ENCODE measurements at regions not wholly inside any gene's neighbourhood (a gene's known extent, or its start where the extent isn't known, plus 50 kb on each side); places are given as distances from the start of the nearest gene placed in this dataset.
"Not testable (repeated sequence)": the region's sequence is repeated elsewhere in the genome, so short reads cannot be mapped to it uniquely, and the experiment has no call there.

DNA sequence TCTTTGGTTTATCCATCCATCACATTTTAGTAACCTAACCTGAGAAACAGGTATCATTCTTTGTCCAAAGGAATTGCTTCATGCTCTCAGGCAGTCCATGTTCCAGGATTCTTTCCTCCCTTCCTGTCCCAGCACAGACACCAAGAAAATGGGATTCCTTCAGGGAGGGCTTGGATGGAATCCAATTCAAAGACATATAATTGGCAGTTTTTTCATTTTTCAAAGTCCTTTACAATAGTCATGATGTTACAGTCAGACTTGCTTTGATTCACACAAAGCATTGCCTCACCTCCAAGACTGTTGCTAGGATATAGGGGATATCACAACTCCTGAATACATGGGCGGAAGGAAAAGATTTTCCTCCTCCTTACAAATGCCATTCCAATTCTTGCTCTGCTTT is 241.4 kb upstream of the ACVR2A start:
- Histone ChIP-seq H3K4me1 (ENCODE audit: control insufficient read depth, insufficient read depth, low read length) (no peaks in the 10 kb centered on the region), H3K4me3 (ENCODE audit: low read length) (no peak overlapping the region), H3K9me3 (replicated peaks; ENCODE audit: low read length) (no peaks in the 10 kb centered on the region), H3K4me2 (ENCODE audit: low read length) (no peak overlapping the region), H3K36me3 (ENCODE audit: insufficient read depth, low read length) (no peaks in the 10 kb centered on the region), H3K9ac (ENCODE audit: low read depth, low read length) (no peak overlapping the region), H3K27me3 (ENCODE audit: control insufficient read depth, insufficient read depth, low read length) (no peaks in the 10 kb centered on the region)

DNA sequence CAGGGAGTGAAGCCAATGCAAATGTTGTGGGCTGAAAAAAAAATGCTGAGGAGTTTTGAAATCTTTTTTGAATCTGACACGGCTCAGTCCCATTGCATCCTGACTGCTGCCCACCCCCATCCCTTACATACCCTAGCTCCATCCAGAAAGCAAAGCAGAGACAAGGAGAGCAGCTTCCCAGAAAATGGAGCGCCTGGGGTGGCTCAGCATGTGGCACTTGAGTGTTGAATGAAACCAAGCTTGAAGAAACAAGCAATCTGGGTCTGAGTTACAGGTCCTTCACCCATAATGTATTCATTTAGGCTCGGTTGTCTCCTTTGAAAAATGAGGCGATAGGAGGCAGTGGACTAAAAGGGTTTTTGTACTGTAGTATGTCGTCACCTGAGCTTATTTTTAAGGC is 244.2 kb upstream of the ACVR2A start:
- Histone ChIP-seq H3K4me2 (ENCODE audit: low read length) (no peak overlapping the region), H3K4me3 (ENCODE audit: low read length) (no peak overlapping the region), H3K27me3 (ENCODE audit: control insufficient read depth, insufficient read depth, low read length) (no peaks in the 10 kb centered on the region), H3K9ac (ENCODE audit: low read depth, low read length) (no peak overlapping the region), H3K36me3 (ENCODE audit: insufficient read depth, low read length) (no peaks in the 10 kb centered on the region), H3K4me1 (ENCODE audit: control insufficient read depth, insufficient read depth, low read length) (no peaks in the 10 kb centered on the region), H3K9me3 (replicated peaks; ENCODE audit: low read length) (no peaks in the 10 kb centered on the region)

DNA sequence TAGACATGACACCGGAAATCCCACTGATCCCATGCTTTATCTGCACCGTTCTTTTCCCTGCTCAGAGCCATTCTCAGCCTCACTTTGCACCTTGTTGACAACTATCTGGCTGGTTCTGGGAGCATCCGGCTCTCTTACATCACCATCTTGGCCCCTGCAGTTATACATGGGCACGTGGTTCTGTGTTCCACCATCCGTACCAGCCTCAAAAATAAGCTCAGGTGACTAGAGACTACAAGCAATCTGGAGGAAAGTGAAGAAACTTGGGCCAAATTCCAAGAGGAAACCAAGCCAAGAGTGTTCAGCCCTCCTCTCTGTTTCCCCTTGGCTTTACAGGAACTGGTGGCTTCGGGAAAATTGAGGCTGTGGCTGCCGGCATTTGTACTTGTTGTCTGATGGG is 244.6 kb upstream of the ACVR2A start:
- Histone ChIP-seq H3K9ac (ENCODE audit: low read depth, low read length) (no peak overlapping the region), H3K4me1 (ENCODE audit: control insufficient read depth, insufficient read depth, low read length) (no peaks in the 10 kb centered on the region), H3K4me2 (ENCODE audit: low read length) (no peak overlapping the region), H3K9me3 (replicated peaks; ENCODE audit: low read length) (no peaks in the 10 kb centered on the region), H3K4me3 (ENCODE audit: low read length) (no peak overlapping the region), H3K27me3 (ENCODE audit: control insufficient read depth, insufficient read depth, low read length) (no peaks in the 10 kb centered on the region), H3K36me3 (ENCODE audit: insufficient read depth, low read length) (no peaks in the 10 kb centered on the region)

DNA sequence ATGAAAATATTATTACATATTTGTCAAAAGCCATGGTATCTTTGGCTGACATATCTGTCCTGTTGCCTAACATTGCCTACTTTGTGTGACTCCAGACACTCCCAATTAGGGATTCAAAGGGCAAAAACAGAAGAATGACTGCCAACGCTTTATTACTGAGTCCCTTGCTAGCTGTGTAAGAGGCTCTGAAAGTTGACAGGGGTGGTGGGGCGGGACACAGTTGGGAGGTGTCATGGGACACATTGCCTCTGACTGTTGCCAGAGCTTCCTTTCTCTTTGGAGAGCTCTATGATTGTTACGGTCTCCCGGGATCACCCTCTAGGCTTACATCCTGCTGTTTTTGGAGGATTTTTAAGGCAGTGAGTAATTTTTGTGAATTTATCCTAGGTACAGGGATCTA is 249.6 kb upstream of the ACVR2A start:
- Histone ChIP-seq H3K27me3 (ENCODE audit: control insufficient read depth, insufficient read depth, low read length) (no peaks in the 10 kb centered on the region), H3K4me1 (ENCODE audit: control insufficient read depth, insufficient read depth, low read length) (no peaks in the 10 kb centered on the region), H3K9ac (ENCODE audit: low read depth, low read length) (no peak overlapping the region), H3K4me3 (ENCODE audit: low read length) (no peak overlapping the region), H3K4me2 (ENCODE audit: low read length) (no peak overlapping the region), H3K36me3 (ENCODE audit: insufficient read depth, low read length) (no peaks in the 10 kb centered on the region), H3K9me3 (replicated peaks; ENCODE audit: low read length) (peaks cover 4% of the 10 kb centered on the region)

DNA sequence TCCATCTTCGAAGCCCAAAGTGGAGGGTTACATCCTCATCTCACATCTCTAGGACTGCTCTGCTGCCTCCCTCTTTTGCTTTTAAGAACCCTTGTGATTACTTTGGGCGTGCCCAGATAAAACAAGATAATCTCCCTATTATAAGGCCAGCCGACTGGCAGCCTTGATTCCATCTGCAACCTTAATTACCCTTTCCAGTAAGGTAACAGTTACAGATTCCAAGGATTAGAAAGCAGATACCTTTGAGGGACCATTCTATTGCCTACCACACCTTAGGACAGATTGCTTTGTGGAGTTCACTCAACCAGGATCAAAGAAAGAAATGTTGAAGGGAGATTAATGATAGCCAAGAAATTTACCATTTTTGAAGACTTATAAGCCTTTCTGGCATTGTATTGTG is 250.8 kb upstream of the ACVR2A start:
- Histone ChIP-seq H3K4me3 (ENCODE audit: low read length) (no peak overlapping the region), H3K36me3 (ENCODE audit: insufficient read depth, low read length) (no peaks in the 10 kb centered on the region), H3K4me1 (ENCODE audit: control insufficient read depth, insufficient read depth, low read length) (no peaks in the 10 kb centered on the region), H3K4me2 (ENCODE audit: low read length) (no peak overlapping the region), H3K9me3 (replicated peaks; ENCODE audit: low read length) (peaks cover 4% of the 10 kb centered on the region), H3K9ac (ENCODE audit: low read depth, low read length) (no peak overlapping the region), H3K27me3 (ENCODE audit: control insufficient read depth, insufficient read depth, low read length) (no peaks in the 10 kb centered on the region)

DNA sequence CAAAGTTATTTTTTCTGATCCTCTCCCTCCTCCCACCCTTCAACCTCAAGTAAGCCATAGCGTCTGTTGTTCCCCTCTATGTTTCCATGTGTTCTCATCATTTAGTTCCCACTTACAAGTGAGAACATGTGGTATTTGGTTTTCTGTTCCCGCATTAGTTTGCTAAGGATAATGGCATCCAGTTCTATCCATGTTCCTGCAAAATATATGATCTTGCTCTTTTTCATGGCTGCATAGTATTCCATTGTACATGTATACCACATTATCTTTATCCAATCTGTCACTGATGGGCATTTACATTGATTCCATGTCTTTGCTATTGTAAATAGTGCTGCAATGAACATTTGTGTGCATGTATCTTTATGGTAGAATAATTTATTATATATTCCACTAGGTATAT is 252.0 kb upstream of the ACVR2A start:
- H3K9ac ChIP-seq (ENCODE audit: low read depth, low read length); H3K9me3 ChIP-seq (replicated peaks; ENCODE audit: low read length); H3K27me3 ChIP-seq (ENCODE audit: control insufficient read depth, insufficient read depth, low read length); H3K36me3 ChIP-seq (ENCODE audit: insufficient read depth, low read length); H3K4me3 ChIP-seq (ENCODE audit: low read length); H3K4me1 ChIP-seq (ENCODE audit: control insufficient read depth, insufficient read depth, low read length); H3K4me2 ChIP-seq (ENCODE audit: low read length): not testable (repeated sequence)

DNA sequence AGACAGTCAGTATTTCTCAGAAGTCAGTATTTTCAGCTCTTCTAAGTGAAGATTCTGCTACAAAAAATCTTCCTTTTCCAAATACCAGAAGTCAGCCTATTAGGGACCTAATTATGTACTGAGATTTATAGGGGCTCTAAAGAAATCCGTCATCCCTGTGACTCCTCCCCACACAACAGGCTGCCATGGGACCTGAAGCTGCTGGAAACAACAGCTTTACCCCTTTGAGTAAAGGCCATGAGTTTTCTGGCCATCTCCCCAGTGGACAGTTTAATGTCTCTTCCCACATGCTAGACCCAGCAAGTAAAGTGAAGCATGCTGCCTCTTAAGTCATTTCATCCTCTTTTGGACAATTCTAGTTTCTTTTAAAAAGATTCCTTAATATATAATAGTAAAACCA is 255.7 kb upstream of the ACVR2A start:
- H3K36me3 ChIP-seq (ENCODE audit: insufficient read depth, low read length) = no peaks in the 10 kb centered on the region
- H3K9me3 ChIP-seq (replicated peaks; ENCODE audit: low read length) = peaks cover 4% of the 10 kb centered on the region
- H3K4me1 ChIP-seq (ENCODE audit: control insufficient read depth, insufficient read depth, low read length) = no peaks in the 10 kb centered on the region
- H3K4me3 ChIP-seq (ENCODE audit: low read length) = no peak overlapping the region
- no peaks in the 10 kb centered on the region for H3K27me3 ChIP-seq (ENCODE audit: control insufficient read depth, insufficient read depth, low read length)
- H3K9ac ChIP-seq (ENCODE audit: low read depth, low read length) = no peak overlapping the region
- no peak overlapping the region for H3K4me2 ChIP-seq (ENCODE audit: low read length)

DNA sequence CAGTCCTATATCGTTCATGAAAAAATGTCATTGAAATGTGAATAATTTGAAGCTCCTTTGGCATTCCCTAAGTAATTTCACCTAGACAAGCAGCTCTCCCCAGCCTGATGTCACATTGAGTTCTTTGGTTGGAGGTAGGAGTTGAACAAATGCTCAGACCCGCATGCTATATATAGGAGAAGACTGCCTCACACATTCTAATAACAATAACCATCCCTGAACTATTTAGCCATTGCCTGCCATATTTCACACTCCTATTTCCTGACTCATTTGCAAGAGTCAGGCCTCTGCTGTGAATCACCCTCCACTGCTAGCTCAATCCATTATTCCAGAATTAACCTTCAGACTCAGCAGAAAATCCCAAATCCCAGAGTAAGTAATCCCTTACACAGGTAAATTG is 256.6 kb upstream of the ACVR2A start:
- no peak overlapping the region for H3K4me2 ChIP-seq (ENCODE audit: low read length)
- no peaks in the 10 kb centered on the region for H3K36me3 ChIP-seq (ENCODE audit: insufficient read depth, low read length)
- no peaks in the 10 kb centered on the region for H3K4me1 ChIP-seq (ENCODE audit: control insufficient read depth, insufficient read depth, low read length)
- no peak overlapping the region for H3K4me3 ChIP-seq (ENCODE audit: low read length)
- peaks cover 4% of the 10 kb centered on the region for H3K9me3 ChIP-seq (replicated peaks; ENCODE audit: low read length)
- H3K27me3 ChIP-seq (ENCODE audit: control insufficient read depth, insufficient read depth, low read length) = no peaks in the 10 kb centered on the region
- H3K9ac ChIP-seq (ENCODE audit: low read depth, low read length) = no peak overlapping the region

DNA sequence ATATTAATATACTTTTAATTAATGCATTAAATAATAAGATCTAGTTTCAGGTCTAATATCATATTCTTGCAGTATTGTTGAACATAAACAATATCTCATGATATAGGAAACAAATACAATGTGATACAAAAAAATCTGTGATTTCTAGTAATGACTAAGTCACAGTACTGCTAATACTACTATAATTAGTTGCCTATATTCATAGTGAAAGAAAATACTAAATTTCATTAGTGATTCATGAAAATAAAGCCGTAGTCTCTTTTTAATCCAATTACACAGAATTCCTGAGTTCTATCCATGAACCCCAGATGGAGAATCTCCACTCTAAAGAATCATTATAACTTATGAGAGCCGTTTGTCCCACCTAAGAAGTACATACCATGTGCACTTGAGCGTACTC is 266.3 kb upstream of the ACVR2A start:
- no peaks in the 10 kb centered on the region for H3K36me3 ChIP-seq (ENCODE audit: insufficient read depth, low read length)
- no peak overlapping the region for H3K4me3 ChIP-seq (ENCODE audit: low read length)
- no peaks in the 10 kb centered on the region for H3K4me1 ChIP-seq (ENCODE audit: control insufficient read depth, insufficient read depth, low read length)
- H3K9me3 ChIP-seq (replicated peaks; ENCODE audit: low read length) = no peaks in the 10 kb centered on the region
- H3K9ac ChIP-seq (ENCODE audit: low read depth, low read length) = no peak overlapping the region
- no peaks in the 10 kb centered on the region for H3K27me3 ChIP-seq (ENCODE audit: control insufficient read depth, insufficient read depth, low read length)
- H3K4me2 ChIP-seq (ENCODE audit: low read length) = no peak overlapping the region

DNA sequence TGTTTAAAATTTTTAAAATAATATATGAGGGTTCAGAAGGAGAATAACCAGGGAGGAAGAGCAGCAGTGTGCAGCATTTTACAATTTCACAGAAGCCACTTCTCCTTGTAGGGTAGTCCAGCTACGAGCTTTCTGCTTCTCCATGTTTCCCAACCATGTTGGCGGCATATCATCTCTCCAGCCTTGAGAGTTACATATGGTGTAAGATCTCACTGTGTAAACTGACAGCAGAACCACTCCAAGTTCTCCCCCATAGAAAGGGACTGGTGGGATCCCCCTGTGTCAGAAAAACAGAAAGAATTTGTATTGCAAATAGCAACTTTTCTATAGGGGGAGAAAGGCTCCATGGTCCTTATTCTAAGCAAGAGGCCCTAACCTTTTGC is 266.8 kb upstream of the ACVR2A start:
- H3K36me3 ChIP-seq (ENCODE audit: insufficient read depth, low read length) = no peaks in the 10 kb centered on the region
- no peak overlapping the region for H3K4me3 ChIP-seq (ENCODE audit: low read length)
- no peaks in the 10 kb centered on the region for H3K27me3 ChIP-seq (ENCODE audit: control insufficient read depth, insufficient read depth, low read length)
- H3K4me1 ChIP-seq (ENCODE audit: control insufficient read depth, insufficient read depth, low read length) = no peaks in the 10 kb centered on the region
- H3K9me3 ChIP-seq (replicated peaks; ENCODE audit: low read length) = no peaks in the 10 kb centered on the region
- no peak overlapping the region for H3K4me2 ChIP-seq (ENCODE audit: low read length)
- no peak overlapping the region for H3K9ac ChIP-seq (ENCODE audit: low read depth, low read length)

DNA sequence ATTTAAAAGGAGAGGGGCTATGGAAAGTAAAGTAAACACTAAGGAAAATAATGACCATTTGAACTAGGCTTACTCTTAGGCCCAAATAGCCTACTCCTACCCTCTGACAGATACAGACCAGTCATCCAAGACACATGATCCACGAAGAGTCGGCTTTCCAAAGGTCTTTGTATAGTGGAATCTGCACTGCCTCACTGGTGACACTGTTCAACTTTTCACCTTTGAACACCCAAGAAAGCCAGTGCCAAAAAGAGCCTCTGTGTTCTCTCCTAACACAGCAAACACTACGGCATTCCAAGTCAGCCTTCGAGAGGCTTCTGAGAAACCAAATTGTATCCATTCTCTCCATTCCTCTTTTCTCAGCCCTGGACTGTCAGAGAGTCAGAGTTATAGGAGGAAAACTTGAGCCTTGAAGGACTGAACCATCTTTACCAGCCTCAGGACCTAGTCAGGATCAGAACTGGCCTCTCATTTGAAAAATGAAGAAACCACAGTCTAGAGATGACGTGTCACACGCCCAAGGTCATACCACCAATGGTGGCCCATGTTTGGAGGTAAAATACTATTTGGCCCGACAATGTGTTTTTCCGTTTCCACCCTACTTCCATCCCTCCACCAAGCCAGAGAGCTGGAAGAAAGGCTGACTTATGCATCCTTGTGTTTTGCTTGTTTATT is 267.4 kb upstream of the ACVR2A start:
- no peaks in the 10 kb centered on the region for H3K9me3 ChIP-seq (replicated peaks; ENCODE audit: low read length)
- no peaks in the 10 kb centered on the region for H3K4me1 ChIP-seq (ENCODE audit: control insufficient read depth, insufficient read depth, low read length)
- no peaks in the 10 kb centered on the region for H3K36me3 ChIP-seq (ENCODE audit: insufficient read depth, low read length)

DNA sequence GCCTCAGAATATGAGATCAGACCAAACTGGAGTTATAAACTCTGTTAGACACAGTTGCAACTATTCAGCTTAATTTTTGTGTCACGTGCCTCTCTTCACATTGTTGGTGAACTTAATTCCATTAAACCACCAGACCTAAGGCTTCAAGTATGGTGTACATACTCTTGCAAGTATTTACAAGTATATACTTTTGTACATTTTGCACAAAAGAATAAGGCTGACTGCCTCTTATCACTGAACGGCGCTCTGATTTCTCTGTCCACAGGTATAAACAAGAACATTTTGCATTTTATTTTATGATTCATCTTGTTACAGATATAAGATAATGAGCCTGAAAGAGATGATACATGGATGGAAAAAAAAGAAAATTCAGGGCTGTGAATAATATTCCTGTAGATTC is 269.7 kb upstream of the ACVR2A start:
- Histone ChIP-seq H3K36me3 (ENCODE audit: insufficient read depth, low read length) (no peaks in the 10 kb centered on the region), H3K4me2 (ENCODE audit: low read length) (no peak overlapping the region), H3K27me3 (ENCODE audit: control insufficient read depth, insufficient read depth, low read length) (no peaks in the 10 kb centered on the region), H3K4me3 (ENCODE audit: low read length) (no peak overlapping the region), H3K9me3 (replicated peaks; ENCODE audit: low read length) (no peaks in the 10 kb centered on the region), H3K4me1 (ENCODE audit: control insufficient read depth, insufficient read depth, low read length) (no peaks in the 10 kb centered on the region), H3K9ac (ENCODE audit: low read depth, low read length) (no peak overlapping the region)

More for the DNA sequence above, 267.4 kb upstream of the ACVR2A start:
- H3K4me3 ChIP-seq (ENCODE audit: low read length) = no peak overlapping the region
- H3K4me2 ChIP-seq (ENCODE audit: low read length) = no peak overlapping the region
- no peak overlapping the region for H3K9ac ChIP-seq (ENCODE audit: low read depth, low read length)
- H3K27me3 ChIP-seq (ENCODE audit: control insufficient read depth, insufficient read depth, low read length) = no peaks in the 10 kb centered on the region

Data from skeletal muscle satellite cell (primary cell).